ENCODE measurements at regions not wholly inside any gene's neighbourhood (a gene's known extent, or its start where the extent isn't known, plus 50 kb on each side); places are given as distances from the start of the nearest gene placed in this dataset.

DNA sequence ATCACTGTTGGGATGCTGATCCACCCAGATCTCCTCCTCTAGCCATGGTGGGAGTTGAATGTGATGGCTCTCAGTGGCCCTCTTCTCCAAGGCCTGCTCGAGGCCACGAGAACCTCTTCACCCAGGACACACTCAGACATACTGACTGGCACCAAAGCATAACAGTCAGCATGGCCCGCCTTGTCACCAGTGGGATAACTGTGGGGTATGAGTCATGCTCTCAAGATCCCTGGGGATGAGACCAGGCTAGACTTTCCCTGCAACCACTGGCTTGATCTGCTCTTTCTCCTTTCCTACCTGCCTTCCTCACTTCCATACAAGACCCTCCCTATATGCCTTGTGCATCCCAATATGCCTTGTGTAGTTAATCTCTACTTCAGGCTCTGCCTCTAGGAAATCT lies 66.8 kb downstream of the RIN2 start:
- TF ChIP-seq POLR2A (IDR thresholded peaks at IDR 0.05), result no peak
- TF ChIP-seq, protein P1, sequence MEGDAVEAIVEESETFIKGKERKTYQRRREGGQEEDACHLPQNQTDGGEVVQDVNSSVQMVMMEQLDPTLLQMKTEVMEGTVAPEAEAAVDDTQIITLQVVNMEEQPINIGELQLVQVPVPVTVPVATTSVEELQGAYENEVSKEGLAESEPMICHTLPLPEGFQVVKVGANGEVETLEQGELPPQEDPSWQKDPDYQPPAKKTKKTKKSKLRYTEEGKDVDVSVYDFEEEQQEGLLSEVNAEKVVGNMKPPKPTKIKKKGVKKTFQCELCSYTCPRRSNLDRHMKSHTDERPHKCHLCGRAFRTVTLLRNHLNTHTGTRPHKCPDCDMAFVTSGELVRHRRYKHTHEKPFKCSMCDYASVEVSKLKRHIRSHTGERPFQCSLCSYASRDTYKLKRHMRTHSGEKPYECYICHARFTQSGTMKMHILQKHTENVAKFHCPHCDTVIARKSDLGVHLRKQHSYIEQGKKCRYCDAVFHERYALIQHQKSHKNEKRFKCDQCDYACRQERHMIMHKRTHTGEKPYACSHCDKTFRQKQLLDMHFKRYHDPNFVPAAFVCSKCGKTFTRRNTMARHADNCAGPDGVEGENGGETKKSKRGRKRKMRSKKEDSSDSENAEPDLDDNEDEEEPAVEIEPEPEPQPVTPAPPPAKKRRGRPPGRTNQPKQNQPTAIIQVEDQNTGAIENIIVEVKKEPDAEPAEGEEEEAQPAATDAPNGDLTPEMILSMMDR (IDR thresholded peaks at IDR 0.05), result no peak
